ENCODE measurements at regions not wholly inside any gene's neighbourhood (a gene's known extent, or its start where the extent isn't known, plus 50 kb on each side); places are given as distances from the start of the nearest gene placed in this dataset.

DNA sequence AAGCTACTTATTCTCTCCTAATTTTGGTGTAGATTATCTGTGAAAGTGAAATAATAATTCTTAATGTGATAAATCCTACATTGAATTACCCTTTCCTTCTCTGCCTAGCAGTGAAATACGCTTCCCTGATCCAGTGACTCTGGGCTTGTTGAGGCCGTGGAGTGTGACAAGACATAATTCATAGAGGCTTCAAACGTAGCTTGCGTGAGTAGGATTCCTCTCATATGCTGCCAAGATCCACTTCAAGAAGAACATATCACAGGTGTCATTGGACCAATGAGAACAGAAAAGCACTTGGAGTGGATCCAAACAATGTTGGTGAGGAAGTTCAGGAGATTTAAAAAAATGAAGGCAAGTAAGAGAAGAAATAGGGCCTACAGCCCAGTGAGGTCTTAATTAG lies 221.3 kb upstream of the TMEFF2 start:
- TF ChIP-seq EZH2 (IDR thresholded peaks at IDR 0.05; ENCODE audit: low read depth) = no peak
- TF ChIP-seq, protein P1, sequence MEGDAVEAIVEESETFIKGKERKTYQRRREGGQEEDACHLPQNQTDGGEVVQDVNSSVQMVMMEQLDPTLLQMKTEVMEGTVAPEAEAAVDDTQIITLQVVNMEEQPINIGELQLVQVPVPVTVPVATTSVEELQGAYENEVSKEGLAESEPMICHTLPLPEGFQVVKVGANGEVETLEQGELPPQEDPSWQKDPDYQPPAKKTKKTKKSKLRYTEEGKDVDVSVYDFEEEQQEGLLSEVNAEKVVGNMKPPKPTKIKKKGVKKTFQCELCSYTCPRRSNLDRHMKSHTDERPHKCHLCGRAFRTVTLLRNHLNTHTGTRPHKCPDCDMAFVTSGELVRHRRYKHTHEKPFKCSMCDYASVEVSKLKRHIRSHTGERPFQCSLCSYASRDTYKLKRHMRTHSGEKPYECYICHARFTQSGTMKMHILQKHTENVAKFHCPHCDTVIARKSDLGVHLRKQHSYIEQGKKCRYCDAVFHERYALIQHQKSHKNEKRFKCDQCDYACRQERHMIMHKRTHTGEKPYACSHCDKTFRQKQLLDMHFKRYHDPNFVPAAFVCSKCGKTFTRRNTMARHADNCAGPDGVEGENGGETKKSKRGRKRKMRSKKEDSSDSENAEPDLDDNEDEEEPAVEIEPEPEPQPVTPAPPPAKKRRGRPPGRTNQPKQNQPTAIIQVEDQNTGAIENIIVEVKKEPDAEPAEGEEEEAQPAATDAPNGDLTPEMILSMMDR (conservative IDR thresholded peaks at IDR 0.05) = no peak

All from PC-9 (cell line).